Urothelium cell line (cell line): ENCODE measurements at regions not wholly inside any gene's neighbourhood (a gene's known extent, or its start where the extent isn't known, plus 50 kb on each side); places are given as distances from the start of the nearest gene placed in this dataset.
A peak's percentile ranks its signal among the peaks of the same experiment; 100 is the strongest.
"Not testable (repeated sequence)": the region's sequence is repeated elsewhere in the genome, so short reads cannot be mapped to it uniquely, and the experiment has no call there.

Source experiments
- DNase-seq: peaks from one replicate; pipeline ENCODE4 v3.0.0; 2011; ENCODE audit warnings: low spot score, mixed read lengths
- FAIRE-seq: peaks from 2 replicates; lab custom pipeline; 2011; peaks lifted over from hg19 to GRCh38; lab: Jason Lieb, UNC

- FAIRE-seq (no peak), DNase-seq (no peak)
These were observed 542.4 kb downstream of the FLRT2 start for GRCh38 chr14:86072116-86072894.

GRCh38 chr14:86066651-86067050 lies 536.7 kb downstream of the FLRT2 start:
- no peak for FAIRE-seq
- no peak for DNase-seq

GRCh38 chr14:86065407-86065806 lies 535.5 kb downstream of the FLRT2 start:
- DNase-seq = no peak
- FAIRE-seq = no peak

GRCh38 chr14:86064595-86064994 lies 534.7 kb downstream of the FLRT2 start:
- FAIRE-seq, DNase-seq: not testable (repeated sequence)

- DNase-seq (peak; percentile 33), FAIRE-seq (no peak)
These were observed 527.2 kb downstream of the FLRT2 start for GRCh38 chr14:86057018-86057667.

- DNase-seq = peak; percentile 13
- FAIRE-seq = no peak
These were observed 525.6 kb downstream of the FLRT2 start for GRCh38 chr14:86055512-86056075.

GRCh38 chr14:86052868-86053267 lies 522.9 kb downstream of the FLRT2 start:
- DNase-seq (no peak), FAIRE-seq (no peak)

- DNase-seq (no peak), FAIRE-seq (no peak)
These were observed 520.8 kb downstream of the FLRT2 start for GRCh38 chr14:86050757-86051156.

GRCh38 chr14:86050072-86050683 lies 520.2 kb downstream of the FLRT2 start:
- no peak for DNase-seq
- no peak for FAIRE-seq

GRCh38 chr14:86039176-86039575 lies 509.2 kb downstream of the FLRT2 start:
- FAIRE-seq = no peak

GRCh38 chr14:86038387-86039042 lies 508.6 kb downstream of the FLRT2 start:
- FAIRE-seq (peak; percentile 42), DNase-seq (peak; percentile 56)

More at GRCh38 chr14:86039176-86039575, 509.2 kb downstream of the FLRT2 start:
- no peak for DNase-seq

- peak; percentile 40 for DNase-seq
- FAIRE-seq = no peak
These were observed 505.9 kb downstream of the FLRT2 start for GRCh38 chr14:86035882-86036281.

GRCh38 chr14:86027990-86028389 lies 498.0 kb downstream of the FLRT2 start:
- FAIRE-seq = no peak
- DNase-seq = no peak

GRCh38 chr14:86027144-86027543 lies 497.2 kb downstream of the FLRT2 start:
- FAIRE-seq (no peak), DNase-seq (no peak)

- FAIRE-seq (no peak), DNase-seq (no peak)
These were observed 492.2 kb downstream of the FLRT2 start for GRCh38 chr14:86022031-86022629.

GRCh38 chr14:86020841-86021240 lies 490.9 kb downstream of the FLRT2 start:
- FAIRE-seq (no peak), DNase-seq (no peak)

- no peak for DNase-seq
- no peak for FAIRE-seq
These were observed 486.0 kb downstream of the FLRT2 start for GRCh38 chr14:86015941-86016340.

- FAIRE-seq (no peak), DNase-seq (no peak)
These were observed 485.6 kb downstream of the FLRT2 start for GRCh38 chr14:86015511-86015910.

GRCh38 chr14:86013641-86014040 lies 483.7 kb downstream of the FLRT2 start:
- FAIRE-seq = no peak

GRCh38 chr14:86012461-86012860 lies 482.5 kb downstream of the FLRT2 start:
- FAIRE-seq (no peak), DNase-seq (no peak)

More at GRCh38 chr14:86013641-86014040, 483.7 kb downstream of the FLRT2 start:
- DNase-seq = no peak

- DNase-seq (peak; percentile 17), FAIRE-seq (no peak)
These were observed 474.1 kb downstream of the FLRT2 start for GRCh38 chr14:86003998-86004397.
